IMR-90 (cell line): ENCODE measurements at regions not wholly inside any gene's neighbourhood (a gene's known extent, or its start where the extent isn't known, plus 50 kb on each side); places are given as distances from the start of the nearest gene placed in this dataset.

Source experiments
- ATAC-seq: fragments of 200-7000 bp; cut with Tn5 transposase; 2 replicates; pipeline ENCODE4 v1.9.1; 2020; ENCODE audit warnings: low read depth, mild to moderate bottlenecking, moderate library complexity
- BruUV-seq: library from RNA; stranded (reverse); fragments of 400-500 nt; replicated peaks from 2 replicates; lab custom pipeline; 2021; lab: Mats Ljungman, UMichigan
- CTCF ChIA-PET: fragments of 300-600 bp; formaldehyde crosslinking; extraction: SDS; loops from one replicate; lab custom pipeline; 2021; ENCODE audit warnings: antibody characterized with exemption; lab: Yijun Ruan, JAX
- POLR2A ChIA-PET: fragments of 300-600 bp; sonication (Branson Sonifier 250); formaldehyde crosslinking; loops from one replicate; lab custom pipeline; 2022; ENCODE audit warnings: antibody characterized with exemption; ENCODE audit not compliant: unreplicated experiment; lab: Charles Lee
- DNase-seq: peaks from one replicate; pipeline ENCODE4 v3.0.0; 2013
- H2AFZ ChIP-seq: replicated peaks from 2 replicates; pipeline ENCODE3; 2013; ENCODE audit warnings: low read length, mild to moderate bottlenecking; ENCODE audit not compliant: poor library complexity
- H2AK5ac ChIP-seq: 2 replicates; pipeline ENCODE4 v1.6.1; 2013; ENCODE audit warnings: low read depth, low read length, inconsistent platforms
- H2AK9ac ChIP-seq: replicated peaks from 2 replicates; pipeline ENCODE3; 2013; ENCODE audit warnings: mild to moderate bottlenecking, low read depth, low read length, moderate library complexity; ENCODE audit not compliant: poor library complexity
- H2BK120ac ChIP-seq: 2 replicates; pipeline ENCODE4 v1.6.1; 2013; ENCODE audit warnings: low read depth, low read length, inconsistent platforms
- H2BK15ac ChIP-seq: 3 replicates; pipeline ENCODE4 v1.6.1; 2013; ENCODE audit warnings: low read depth, low read length, inconsistent platforms
- H2BK20ac ChIP-seq: 2 replicates; pipeline ENCODE4 v1.6.1; 2013; ENCODE audit warnings: low read depth, mild to moderate bottlenecking, inconsistent platforms, low read length, moderate library complexity
- H2BK5ac ChIP-seq: 2 replicates; pipeline ENCODE4 v1.6.1; 2013; ENCODE audit warnings: mild to moderate bottlenecking, low read depth, low read length, inconsistent platforms; ENCODE audit not compliant: poor library complexity, severe bottlenecking
- H3K14ac ChIP-seq: replicated peaks from 2 replicates; pipeline ENCODE4 v1.6.1; 2013; ENCODE audit warnings: low read depth, low read length, inconsistent platforms
- H3K18ac ChIP-seq: 2 replicates; pipeline ENCODE4 v1.6.1; 2013; ENCODE audit warnings: low read depth, low read length, control low read depth
- H3K23ac ChIP-seq: 2 replicates; pipeline ENCODE4 v1.6.1; 2013; ENCODE audit warnings: low read depth, low read length, inconsistent platforms
- H3K27ac ChIP-seq: 2 replicates; pipeline ENCODE4 v1.5.1; 2013; ENCODE audit warnings: mild to moderate bottlenecking, control low read depth, low read length; ENCODE audit not compliant: insufficient read depth
- H3K27me3 ChIP-seq: 2 replicates; pipeline ENCODE4 v1.6.1; 2013; ENCODE audit warnings: low read length; ENCODE audit not compliant: control insufficient read depth, insufficient read depth
- H3K36me3 ChIP-seq: 2 replicates; pipeline ENCODE4 v1.6.1; 2013; ENCODE audit warnings: low read length, mixed read lengths; ENCODE audit not compliant: control insufficient read depth, insufficient read depth
- H3K4ac ChIP-seq: 2 replicates; pipeline ENCODE4 v1.6.1; 2013; ENCODE audit warnings: low read depth, low read length, inconsistent platforms
- H3K4me1 ChIP-seq: 2 replicates; pipeline ENCODE4 v1.6.1; 2013; ENCODE audit warnings: low read length, mixed read lengths; ENCODE audit not compliant: control insufficient read depth, insufficient read depth
- H3K4me2 ChIP-seq: 2 replicates; pipeline ENCODE4 v1.6.1; 2013; ENCODE audit warnings: low read depth, mild to moderate bottlenecking, control low read depth, low read length, moderate library complexity
- H3K4me3 ChIP-seq: 2 replicates; pipeline ENCODE4 v1.5.1; 2013; ENCODE audit warnings: low read depth, mild to moderate bottlenecking, control low read depth, low read length, moderate library complexity; ENCODE audit not compliant: insufficient read depth
- H3K56ac ChIP-seq: 2 replicates; pipeline ENCODE4 v1.6.1; 2013; ENCODE audit warnings: low read length, inconsistent platforms; ENCODE audit not compliant: insufficient read depth; ENCODE audit errors: extremely low read depth
- H3K79me1 ChIP-seq, 2 experiments: 2 replicates each; pipeline ENCODE4 v1.6.1; 2013; ENCODE audit warnings: low read length in 2 of 2, inconsistent platforms in 1 of 2, low read depth in 1 of 2
- H3K9ac ChIP-seq: 2 replicates; pipeline ENCODE4 v1.6.1; 2013; ENCODE audit warnings: low read depth, low read length, control low read depth
- H3K9me1 ChIP-seq: 2 replicates; pipeline ENCODE4 v1.6.1; 2013; ENCODE audit warnings: low read length, inconsistent platforms; ENCODE audit not compliant: insufficient read depth
- H3K9me3 ChIP-seq: 2 replicates; pipeline ENCODE4 v1.6.1; 2013; ENCODE audit warnings: low read length; ENCODE audit not compliant: control insufficient read depth, insufficient read depth
- H4K20me1 ChIP-seq: 2 replicates; pipeline ENCODE4 v1.6.1; 2013; ENCODE audit warnings: low read length, inconsistent platforms; ENCODE audit not compliant: insufficient read depth
- H4K5ac ChIP-seq: 2 replicates; pipeline ENCODE4 v1.6.1; 2013; ENCODE audit warnings: mild to moderate bottlenecking, low read depth, low read length, control low read depth
- H4K8ac ChIP-seq, 2 experiments: 2 replicates each; pipeline ENCODE4 v1.6.1; 2013; ENCODE audit warnings: low read depth in 2 of 2, low read length in 2 of 2, control low read depth in 1 of 2, inconsistent platforms in 1 of 2
- H4K91ac ChIP-seq: 2 replicates; pipeline ENCODE4 v1.6.1; 2013; ENCODE audit warnings: low read depth, low read length, inconsistent platforms; ENCODE audit not compliant: insufficient read depth
- BHLHE40 ChIP-seq: fragments of 150-350 bp; IDR thresholded peaks from 2 replicates; pipeline ENCODE4 v1.6.1; 2016; ENCODE audit warnings: mild to moderate bottlenecking, low read depth, low read length
- CHD1 ChIP-seq: IDR thresholded peaks from 2 replicates; pipeline ENCODE4 v1.6.1; 2012; ENCODE audit warnings: low read depth, low read length, improper control_type of control experiment
- MAFK ChIP-seq: IDR thresholded peaks from 2 replicates; pipeline ENCODE4 v1.6.1; 2012; ENCODE audit warnings: low read depth, low read length, improper control_type of control experiment
- MAZ ChIP-seq: IDR thresholded peaks from 2 replicates; pipeline ENCODE4 v1.6.1; 2012; ENCODE audit warnings: low read depth, mild to moderate bottlenecking, low read length, improper control_type of control experiment, moderate library complexity, borderline replicate concordance
- NFE2L2 ChIP-seq: fragments of 150-350 bp; IDR thresholded peaks from 2 replicates; pipeline ENCODE4 v1.6.1; 2016; ENCODE audit warnings: low read depth, mild to moderate bottlenecking, low read length
- POLR2A ChIP-seq: IDR thresholded peaks from 2 replicates; pipeline ENCODE4 v1.6.1; 2012; ENCODE audit warnings: mild to moderate bottlenecking, low read depth, low read length
- RAD21 ChIP-seq: IDR thresholded peaks from 2 replicates; pipeline ENCODE4 v1.6.1; 2012; ENCODE audit warnings: low read length, improper control_type of control experiment
- RCOR1 ChIP-seq: IDR thresholded peaks from 2 replicates; pipeline ENCODE4 v1.6.1; 2012; ENCODE audit warnings: mild to moderate bottlenecking, low read length, improper control_type of control experiment; ENCODE audit not compliant: insufficient replicate concordance
- RFX5 ChIP-seq: IDR thresholded peaks from 2 replicates; pipeline ENCODE4 v1.8.0; 2012; ENCODE audit warnings: low read depth, mild to moderate bottlenecking, low read length, moderate library complexity
- SMC3 ChIP-seq: fragments of 150-350 bp; IDR thresholded peaks from 2 replicates; pipeline ENCODE4 v1.6.1; 2016; ENCODE audit warnings: low read depth, mild to moderate bottlenecking, antibody characterized with exemption, low read length, moderate library complexity
- WGBS, 2 experiments: methylation state at CpG; one replicate each; pipeline versions ENCODE4 v1.1.5 to v1.1.7; 2013; ENCODE audit warnings: missing lambda C conversion rate in 2 of 2; ENCODE audit not compliant: insufficient read length in 1 of 2; ENCODE audit errors: extremely low coverage in 2 of 2; 5-methylcytosine and 5-hydroxymethylcytosine counted together
- dilution Hi-C: fragments of 300-500 bp; cut with HindIII; formaldehyde crosslinking; loops from one replicate; pipeline ENCODE4 v1.14.3; 2018; ENCODE audit warnings: low sequenced_read_pairs; ENCODE audit not compliant: unreplicated experiment
- in situ Hi-C: fragments of 300-500 bp; cut with MboI; formaldehyde crosslinking; loops from 3 replicates; pipeline ENCODE4 v1.14.3; 2019; ENCODE audit warnings: low sequenced_read_pairs, inconsistent platforms, mixed read lengths
- intact Hi-C: fragments of 100-400 bp; cut with micrococcal nuclease; formaldehyde crosslinking; loops from 2 replicates; pipeline ENCODE4 v1.10.0; 2022
- TF ChIP-seq, protein P1 (sequence below): fragments of 150-350 bp; IDR thresholded peaks from 2 replicates; pipeline ENCODE4 v1.6.1; 2017; ENCODE audit warnings: mild to moderate bottlenecking, antibody characterized with exemption, low read length, low read depth

DNA sequence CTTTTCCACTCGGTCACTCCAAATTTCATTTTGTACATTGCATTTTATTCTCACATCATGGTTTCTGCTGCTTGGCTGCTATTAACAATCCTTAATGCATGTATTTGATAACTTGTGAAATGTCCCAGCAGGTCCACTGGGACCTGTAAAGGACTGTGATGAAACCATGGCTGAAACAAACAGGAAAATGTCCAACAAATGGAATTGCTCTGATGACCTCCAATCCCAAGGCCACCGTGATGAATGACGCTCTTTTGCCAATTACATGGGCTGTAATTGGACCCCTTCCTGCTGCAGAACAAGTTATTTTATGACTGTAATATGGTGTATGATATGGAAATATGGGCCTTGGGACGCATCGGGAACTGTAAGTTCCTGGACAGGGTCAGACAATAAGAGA is 224.2 kb upstream of the CXCR4 start:
- Histone ChIP-seq H3K14ac (no peak overlapping the region), H2AK5ac (no peak overlapping the region), H2AFZ (no peak overlapping the region), H3K79me1 (no peaks in the 10 kb centered on the region), H2BK120ac (no peak overlapping the region), H2BK15ac (no peak overlapping the region), H3K23ac (no peak overlapping the region), H3K4ac (no peak overlapping the region), H3K9ac (no peak overlapping the region), H4K8ac (no peak overlapping the region), H3K4me1 (no peaks in the 10 kb centered on the region), H3K4me3 (no peak overlapping the region), H2BK20ac (no peak overlapping the region), H3K4me2 (no peak overlapping the region), H3K27me3 (no peaks in the 10 kb centered on the region), H3K9me3 (peaks cover 2% of the 10 kb centered on the region), H3K18ac (no peak overlapping the region), H4K91ac (no peak overlapping the region), H3K56ac (no peak overlapping the region), H3K27ac (no peak overlapping the region), H4K20me1 (no peaks in the 10 kb centered on the region), H2BK5ac (no peak overlapping the region), H2AK9ac (no peak overlapping the region), H3K36me3 (no peaks in the 10 kb centered on the region), H3K9me1 (no peaks in the 10 kb centered on the region), H4K5ac (no peak overlapping the region)
- dilution Hi-C loops = no loop called here
- ChIA-PET CTCF (no interaction called here), POLR2A (no interaction called here)
- TF ChIP-seq NFE2L2 = no peak
- TF ChIP-seq RCOR1 = no peak
- TF ChIP-seq, protein P1, sequence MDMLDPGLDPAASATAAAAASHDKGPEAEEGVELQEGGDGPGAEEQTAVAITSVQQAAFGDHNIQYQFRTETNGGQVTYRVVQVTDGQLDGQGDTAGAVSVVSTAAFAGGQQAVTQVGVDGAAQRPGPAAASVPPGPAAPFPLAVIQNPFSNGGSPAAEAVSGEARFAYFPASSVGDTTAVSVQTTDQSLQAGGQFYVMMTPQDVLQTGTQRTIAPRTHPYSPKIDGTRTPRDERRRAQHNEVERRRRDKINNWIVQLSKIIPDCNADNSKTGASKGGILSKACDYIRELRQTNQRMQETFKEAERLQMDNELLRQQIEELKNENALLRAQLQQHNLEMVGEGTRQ = no peak
- TF ChIP-seq CHD1 = no peak
- TF ChIP-seq POLR2A = no peak
- no peak for TF ChIP-seq MAZ
- no peak for TF ChIP-seq RFX5
- TF ChIP-seq RAD21 = no peak
- TF ChIP-seq SMC3 = no peak
- no peak for TF ChIP-seq BHLHE40
- TF ChIP-seq MAFK = no peak
- in situ Hi-C loops = no loop called here
- no peak for ATAC-seq
- intact Hi-C loops = no loop called here
- DNase-seq = no peak
- no TSS peak for BruUV-seq
- WGBS, 2 experiments = 78% methylated on average over 2 of the region's 5 CpGs; no CpG with 5 or more reads in 1 of the 2 experiments
